ACHN (cell line): ENCODE measurements at regions not wholly inside any gene's neighbourhood (a gene's known extent, or its start where the extent isn't known, plus 50 kb on each side); places are given as distances from the start of the nearest gene placed in this dataset.

Experiments used
- DNase-seq: peaks from one replicate; pipeline ENCODE4 v3.0.0-alpha.2; 2015
- in situ Hi-C: cut with HindIII; loops from 2 replicates; pipeline ENCODE4 v1.10.0; 2017; ENCODE audit warnings: low sequenced_read_pairs, low pct_ligation_motif_present, low pct_unique_long_range_greater_than_20kb

DNA sequence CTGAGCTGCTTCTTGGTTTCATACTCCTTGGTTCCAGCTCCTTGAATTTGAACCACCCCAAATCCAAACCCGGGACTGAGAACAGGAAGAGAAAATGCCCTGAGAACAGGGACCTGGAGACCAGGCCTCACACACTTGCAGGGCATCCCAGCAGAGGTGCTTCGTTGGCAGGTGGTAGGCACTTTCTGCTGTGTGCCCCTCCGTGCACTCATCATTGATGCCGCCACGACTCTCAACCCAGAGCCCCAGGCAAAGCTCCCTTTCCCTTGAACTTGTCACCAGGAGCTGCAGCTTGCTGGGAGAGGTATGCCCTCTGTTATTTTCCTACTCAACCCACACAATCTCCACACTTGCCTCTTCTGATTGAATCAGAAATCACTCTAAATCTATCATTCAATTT is 217.8 kb upstream of the IRX1 start:
- DNase-seq, result no peak
- in situ Hi-C loops, result no loop called here

DNA sequence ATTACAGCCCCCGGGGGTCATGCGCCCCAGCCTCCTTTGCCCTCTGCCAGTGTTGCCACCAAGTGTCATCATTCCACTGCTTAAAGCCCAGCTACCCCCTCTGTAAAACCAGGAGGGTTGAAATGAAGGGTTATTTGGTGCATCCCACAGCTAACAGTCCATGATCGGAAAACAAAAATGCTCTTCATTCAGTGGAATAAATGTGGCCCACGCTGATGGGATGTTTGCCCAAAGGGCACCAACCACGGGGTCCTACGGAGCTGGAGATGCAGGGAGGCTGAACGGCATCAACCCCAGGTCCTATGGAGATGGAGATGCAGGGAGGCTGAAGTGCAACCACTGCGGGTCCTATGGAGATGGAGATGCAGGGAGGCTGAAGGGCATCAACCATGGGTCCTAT is 218.5 kb upstream of the IRX1 start:
- DNase-seq, result no peak
- in situ Hi-C loops, result no loop called here

DNA sequence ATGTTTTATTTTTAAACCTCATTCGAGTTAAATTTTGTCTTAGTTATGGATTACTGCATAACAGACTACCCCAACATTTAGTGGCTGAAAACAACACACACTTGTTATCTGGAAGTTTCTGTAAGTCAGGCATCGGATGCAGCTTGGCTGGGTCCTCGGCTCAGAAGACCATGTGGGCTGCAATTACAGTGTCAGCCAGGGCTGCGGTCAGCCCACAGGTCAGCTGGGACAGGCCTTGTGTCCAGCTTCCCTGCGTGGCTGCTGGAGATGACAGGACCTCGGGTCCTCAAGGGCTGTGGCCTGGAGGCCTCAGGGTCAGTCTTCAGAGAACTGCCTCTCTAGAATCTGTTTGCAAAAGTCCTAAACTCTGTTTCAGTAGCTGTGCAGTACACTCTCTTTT is 219.0 kb upstream of the IRX1 start:
- no peak for DNase-seq
- in situ Hi-C loops, result no loop called here

DNA sequence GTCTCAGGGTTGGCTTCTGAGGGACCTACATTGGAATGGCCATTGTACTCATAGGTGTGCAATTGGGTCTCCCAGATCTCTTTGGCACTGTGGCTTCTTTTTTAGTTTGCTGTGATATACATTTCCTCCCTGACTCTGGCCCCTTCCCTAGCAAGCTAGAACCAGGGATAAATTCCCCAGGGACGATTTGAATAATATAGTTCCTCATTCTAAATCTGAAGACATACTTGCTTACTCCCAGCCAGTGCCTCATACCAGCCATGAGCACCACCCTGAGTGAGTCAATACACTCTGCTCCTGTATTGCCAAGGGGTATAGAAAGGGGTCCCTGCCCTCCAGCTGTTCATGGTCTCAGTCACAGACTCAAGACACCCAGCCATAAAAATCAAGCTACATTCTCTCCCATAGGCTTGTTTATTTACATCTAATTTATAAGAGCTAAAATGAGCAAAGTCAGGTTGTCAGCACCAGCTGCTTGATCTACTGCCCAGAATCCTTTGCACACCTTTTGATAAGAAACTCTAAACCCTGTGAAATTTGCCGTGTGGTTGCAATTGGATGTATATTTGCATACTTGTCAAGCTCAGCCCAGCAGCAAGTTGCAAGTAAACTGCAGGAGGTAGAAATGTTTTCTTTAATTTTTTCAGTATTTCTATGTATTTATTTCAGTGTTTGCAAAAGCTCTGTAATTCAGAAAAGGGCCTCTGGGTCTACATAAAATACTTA is 219.9 kb upstream of the IRX1 start:
- in situ Hi-C loops, result no loop called here
- no peak for DNase-seq

DNA sequence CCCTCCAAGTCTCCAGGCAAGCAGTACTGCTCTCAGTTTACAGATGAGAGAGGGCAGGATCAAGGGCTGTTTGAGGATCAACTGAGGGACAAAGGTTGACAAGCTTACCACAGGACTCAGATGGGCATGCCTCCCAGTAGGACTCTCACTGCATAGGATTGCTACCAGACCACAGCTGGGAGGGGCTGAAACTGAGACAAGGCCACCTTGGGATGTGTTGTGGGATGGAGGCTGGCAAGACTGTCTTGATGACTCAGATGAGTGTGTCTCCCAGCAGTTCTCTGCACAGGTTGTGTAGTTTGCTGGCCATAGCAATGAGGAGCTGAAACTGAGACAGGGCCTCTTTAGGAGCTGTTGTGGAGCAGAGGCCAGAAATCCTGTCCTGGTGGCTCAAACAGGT is 222.2 kb upstream of the IRX1 start:
- DNase-seq, result no peak
- in situ Hi-C loops, result no loop called here

DNA sequence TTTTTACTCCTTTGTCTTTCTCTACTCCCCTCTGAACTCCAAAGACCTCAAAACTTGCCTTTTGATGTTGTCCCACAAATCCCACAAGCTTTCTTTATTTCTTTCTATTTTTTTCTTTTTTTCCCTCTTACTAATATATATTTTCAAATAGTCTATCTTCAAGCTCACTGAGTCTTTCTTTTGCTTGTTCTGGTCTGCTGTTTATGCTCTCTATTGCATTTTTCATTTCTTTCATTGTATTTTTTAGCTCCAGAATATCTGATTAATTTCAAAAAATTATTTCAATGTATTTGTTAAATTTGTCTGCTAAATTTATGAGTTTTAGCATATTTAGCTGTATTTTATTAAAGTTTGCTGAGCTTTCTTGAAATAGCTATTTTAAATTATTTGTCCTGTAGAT is 223.3 kb upstream of the IRX1 start:
- in situ Hi-C loops, result no loop called here
- no peak for DNase-seq

DNA sequence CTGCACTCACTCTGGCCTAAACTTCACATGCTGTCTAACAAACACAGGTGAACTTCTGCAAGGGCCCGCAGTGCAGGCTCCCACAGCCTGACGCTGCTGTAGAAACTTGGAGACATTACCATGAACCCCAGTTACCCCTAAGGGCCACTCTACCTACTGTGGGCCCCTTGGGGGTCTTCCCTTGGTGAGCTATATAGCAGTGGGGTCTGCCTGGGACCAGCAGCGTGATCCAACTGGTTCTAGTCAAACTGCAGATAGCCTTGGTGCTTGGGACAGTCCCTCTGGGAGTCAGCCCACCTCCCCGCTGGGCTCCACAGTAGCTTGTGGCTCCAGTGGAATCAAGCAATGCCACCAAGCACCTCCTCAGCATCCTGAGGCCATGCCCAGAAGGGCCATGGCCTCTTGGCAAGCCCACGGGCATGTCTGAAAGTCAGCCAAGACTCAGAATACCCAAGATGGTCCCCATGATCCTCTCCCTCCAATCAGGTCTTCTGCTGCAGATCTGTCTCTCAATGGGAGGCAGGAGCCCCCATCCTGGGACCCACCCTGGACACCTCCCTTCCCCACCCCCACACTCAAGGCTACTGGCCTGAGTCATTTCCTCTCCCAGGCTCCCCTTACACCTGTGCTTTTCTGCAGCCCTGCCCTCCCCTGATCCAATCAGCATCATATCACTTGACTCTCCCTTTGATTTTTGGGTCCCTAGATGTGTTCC is 230.0 kb upstream of the IRX1 start:
- no peak for DNase-seq
- in situ Hi-C loops, result no loop called here

DNA sequence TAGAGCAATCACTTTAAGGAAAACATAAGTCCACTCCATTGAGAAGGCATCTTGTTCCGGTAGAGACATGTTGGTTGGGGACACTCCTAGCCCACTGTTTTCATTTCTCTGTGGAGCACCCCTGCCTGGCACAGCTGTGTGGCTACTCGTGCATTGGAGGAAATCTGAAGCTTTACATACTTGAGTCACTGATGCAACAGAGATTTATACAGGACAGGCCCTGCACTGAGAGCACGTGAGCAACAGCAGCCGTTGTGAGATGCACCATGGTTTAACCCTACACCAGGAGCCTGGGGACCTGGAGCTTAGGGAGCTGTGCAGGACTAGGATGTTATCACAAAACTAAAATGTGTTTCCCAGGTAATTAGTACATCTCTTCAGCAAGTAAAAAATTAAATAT is 230.7 kb upstream of the IRX1 start:
- in situ Hi-C loops, result no loop called here

DNA sequence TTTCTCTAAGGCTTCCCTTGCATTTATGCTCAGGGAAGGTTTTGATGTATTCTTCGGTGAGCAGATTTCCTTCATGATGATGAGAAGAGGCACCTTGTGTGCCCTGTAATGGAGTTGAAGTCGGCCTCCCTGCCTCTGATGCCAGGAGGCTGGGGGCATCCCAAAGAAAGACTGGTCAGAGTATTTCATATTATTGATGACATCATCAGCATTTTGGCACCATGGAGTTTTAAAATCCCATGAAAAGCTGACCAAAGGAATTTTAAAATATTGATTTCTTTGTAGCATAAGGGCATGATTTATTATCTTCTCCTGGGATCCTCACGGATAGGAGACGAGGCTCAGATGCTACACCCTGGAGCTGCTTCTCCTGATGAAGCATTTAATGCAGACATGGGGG is 231.2 kb upstream of the IRX1 start:
- no peak for DNase-seq
- in situ Hi-C loops, result no loop called here

More for the DNA sequence above, 230.7 kb upstream of the IRX1 start:
- no peak for DNase-seq

DNA sequence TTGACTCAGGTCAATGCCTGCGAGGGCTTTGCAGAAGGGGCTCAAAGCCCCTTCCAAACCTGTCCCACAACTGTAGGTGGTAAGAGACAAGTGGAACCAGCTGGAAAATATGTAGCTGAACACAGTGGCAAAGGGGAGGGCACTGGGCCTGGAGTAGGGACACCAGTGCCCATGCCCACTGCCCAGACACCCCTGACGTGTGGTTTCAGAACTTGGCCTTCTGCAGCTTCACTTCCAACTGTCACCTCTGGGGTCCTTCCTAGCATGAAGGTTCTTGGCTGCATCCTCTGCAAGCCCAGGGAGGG is 233.1 kb upstream of the IRX1 start:
- in situ Hi-C loops, result no loop called here
- no peak for DNase-seq

DNA sequence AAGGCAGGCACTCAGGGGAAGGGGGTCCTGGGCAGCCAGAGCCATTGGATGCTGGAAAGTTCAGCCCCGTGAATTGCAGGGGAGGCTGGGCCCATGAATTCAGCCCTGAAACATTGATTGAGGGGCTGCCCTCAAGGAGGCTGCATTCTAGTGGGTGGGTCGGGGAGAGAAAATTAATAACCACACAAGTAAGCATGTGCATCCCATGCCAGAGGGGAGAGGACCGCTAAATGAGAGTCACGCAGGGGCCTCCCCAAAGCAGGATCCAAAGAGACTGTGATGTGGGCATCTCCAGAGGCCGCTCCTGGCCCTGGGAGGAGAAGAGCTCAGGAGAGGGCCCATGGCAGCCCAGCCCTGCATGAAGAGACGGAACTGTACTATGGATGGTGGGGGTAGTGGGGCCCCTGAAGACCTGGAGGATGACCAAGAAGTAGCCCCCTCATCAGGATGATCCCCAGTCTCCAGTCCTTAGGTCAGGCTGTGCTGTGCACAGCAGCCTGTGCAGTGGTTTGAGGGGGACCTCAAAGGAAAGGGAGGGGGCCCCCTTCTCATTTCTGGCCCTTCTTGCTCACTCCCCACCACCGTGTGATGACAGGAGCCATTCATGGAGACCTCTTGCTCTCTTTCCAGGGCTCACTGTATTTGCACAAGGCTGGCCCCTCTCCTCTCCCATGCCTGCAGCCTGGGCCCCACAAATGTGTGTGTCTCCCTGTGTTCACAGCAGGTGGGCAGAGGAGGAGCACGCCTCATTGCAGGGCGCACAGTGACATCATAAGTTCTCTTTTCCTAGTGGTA is 233.6 kb upstream of the IRX1 start:
- no peak for DNase-seq
- in situ Hi-C loops, result no loop called here

DNA sequence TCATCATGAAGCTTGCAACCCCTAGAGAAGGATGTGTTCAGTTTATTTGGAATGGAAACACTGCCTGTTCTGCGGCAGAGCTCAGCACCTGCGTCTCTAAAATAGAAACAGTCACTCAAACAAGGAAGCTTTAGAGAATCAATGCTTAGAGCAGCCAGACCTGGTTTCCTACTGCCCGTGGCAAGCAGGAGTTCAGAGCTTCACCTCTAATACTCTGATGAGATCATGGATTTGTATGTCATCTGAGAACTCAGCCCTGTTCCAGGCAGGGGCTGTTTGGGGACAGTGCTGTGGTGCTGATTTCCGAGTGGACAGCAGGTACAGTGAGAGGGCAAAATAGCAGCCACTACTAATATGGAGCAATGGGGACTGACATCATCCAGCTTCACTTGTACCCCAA is 236.0 kb upstream of the IRX1 start:
- DNase-seq, result no peak
- in situ Hi-C loops, result no loop called here

DNA sequence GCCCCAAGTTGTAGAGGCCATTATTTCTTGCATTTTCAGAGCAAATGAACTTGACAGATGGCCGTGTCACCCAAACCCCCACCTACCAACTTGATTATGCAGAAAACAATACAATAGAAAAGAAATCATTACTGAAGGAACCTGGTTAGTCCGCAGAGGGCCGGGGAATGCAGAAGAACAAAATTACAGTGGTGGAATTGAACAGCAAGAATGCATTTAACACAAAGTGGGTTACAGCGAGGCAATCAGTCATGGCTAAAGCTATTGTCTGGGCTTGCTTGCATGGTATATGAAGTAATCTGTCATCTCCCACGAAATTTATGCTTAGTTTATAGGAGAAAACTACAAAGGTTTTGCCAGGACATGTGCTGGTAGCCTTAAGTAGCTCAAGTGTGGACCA is 238.3 kb upstream of the IRX1 start:
- in situ Hi-C loops, result no loop called here
- DNase-seq, result no peak

DNA sequence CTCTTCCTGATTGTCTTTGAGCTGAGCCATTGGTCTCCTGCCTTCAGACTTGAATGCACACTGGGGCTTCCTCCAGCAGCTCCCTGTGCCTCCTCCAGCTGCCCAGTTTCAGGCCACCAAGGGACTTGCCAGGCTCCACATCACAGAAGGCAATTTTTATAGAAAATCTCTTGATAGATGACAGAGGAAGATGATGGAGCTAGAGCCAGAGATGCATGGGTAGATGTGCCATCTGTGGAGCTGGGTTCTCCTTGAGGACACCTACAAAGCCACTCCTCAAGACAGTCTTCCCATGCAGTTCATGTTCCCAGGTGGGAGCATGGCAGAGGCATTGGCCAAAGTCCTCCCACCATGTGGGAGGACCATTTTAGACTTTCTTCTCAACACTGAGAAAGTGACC is 239.6 kb upstream of the IRX1 start:
- in situ Hi-C loops, result no loop called here

DNA sequence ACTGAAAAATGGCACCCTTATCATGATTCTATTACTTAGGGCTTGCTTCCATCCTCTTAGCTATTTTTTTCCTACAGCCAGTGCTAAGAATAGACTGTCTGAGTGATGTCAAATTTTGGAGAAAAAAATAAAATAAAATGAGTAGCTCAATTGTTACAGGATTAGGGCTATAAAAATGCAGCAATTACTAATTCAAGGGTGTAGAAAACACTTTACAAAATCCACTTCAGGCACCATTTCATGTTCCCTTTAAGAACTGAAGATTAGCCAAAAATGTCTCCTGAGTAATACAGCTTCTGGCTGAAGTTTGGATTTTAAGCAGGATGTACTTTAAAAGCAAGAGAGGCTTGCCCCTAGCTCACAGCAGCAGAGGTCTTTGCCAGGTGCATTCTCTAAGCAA is 240.5 kb upstream of the IRX1 start:
- no peak for DNase-seq
- in situ Hi-C loops, result no loop called here

More for the DNA sequence above, 239.6 kb upstream of the IRX1 start:
- no peak for DNase-seq

DNA sequence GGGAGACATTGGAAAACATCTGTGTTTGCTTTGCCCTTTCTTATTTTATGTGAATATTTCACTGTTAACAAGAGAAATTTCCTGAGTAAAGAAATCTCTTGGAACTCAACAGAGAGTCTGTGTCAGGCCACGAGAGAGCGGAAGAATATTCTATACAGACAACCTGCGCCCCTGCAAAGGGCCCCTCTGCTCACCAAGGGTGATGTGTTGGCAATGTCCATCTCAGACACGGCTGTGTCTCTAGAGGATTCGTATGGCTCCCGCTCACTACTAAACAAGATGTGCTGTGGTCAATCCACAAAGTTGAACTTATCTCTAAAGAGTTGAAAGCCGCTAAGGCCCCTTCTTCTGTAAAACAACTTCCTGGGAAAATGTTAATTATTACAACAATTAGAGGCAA is 241.0 kb upstream of the IRX1 start:
- DNase-seq, result no peak
- in situ Hi-C loops, result no loop called here

DNA sequence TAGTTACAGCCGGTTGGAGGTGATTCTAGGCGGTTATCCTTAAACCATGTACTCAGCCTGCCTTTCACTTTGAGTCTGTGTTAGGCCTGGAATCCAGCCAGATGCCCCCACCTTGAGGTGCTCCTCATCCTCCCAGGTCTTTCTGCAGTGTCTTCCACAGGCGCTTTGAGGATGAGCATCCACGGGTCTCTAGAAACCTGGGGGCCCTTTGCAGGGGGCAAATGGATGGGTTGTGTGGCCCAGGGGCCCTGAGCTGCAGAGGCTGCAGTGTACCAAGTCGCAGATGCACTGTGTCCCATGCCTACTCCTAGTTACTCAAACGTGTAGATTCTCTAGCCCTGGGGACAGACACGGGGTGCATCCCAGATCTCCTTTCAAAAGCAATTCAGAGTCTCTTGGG is 242.1 kb upstream of the IRX1 start:
- DNase-seq, result no peak

DNA sequence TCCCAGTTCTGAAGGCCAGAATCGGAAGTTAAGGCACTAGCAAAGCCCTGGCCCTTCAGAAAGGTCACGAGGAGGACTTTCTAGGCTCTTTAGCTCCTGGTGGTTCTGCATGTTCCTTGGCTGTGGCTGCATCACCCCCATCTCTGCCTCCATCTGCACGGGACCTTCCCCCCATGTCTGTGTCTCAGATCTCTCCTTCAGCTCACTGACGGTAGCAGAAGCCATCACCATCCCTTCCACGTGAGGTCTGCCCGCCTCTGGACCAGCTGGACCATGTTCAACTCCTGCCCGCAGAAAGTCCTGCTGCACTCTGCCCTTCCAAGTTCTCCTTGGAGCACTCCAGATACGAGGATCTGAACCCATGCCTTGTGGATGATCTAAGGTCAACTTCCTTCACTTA is 242.9 kb upstream of the IRX1 start:
- in situ Hi-C loops, result no loop called here
- DNase-seq, result no peak

More for the DNA sequence above, 242.1 kb upstream of the IRX1 start:
- in situ Hi-C loops, result no loop called here

DNA sequence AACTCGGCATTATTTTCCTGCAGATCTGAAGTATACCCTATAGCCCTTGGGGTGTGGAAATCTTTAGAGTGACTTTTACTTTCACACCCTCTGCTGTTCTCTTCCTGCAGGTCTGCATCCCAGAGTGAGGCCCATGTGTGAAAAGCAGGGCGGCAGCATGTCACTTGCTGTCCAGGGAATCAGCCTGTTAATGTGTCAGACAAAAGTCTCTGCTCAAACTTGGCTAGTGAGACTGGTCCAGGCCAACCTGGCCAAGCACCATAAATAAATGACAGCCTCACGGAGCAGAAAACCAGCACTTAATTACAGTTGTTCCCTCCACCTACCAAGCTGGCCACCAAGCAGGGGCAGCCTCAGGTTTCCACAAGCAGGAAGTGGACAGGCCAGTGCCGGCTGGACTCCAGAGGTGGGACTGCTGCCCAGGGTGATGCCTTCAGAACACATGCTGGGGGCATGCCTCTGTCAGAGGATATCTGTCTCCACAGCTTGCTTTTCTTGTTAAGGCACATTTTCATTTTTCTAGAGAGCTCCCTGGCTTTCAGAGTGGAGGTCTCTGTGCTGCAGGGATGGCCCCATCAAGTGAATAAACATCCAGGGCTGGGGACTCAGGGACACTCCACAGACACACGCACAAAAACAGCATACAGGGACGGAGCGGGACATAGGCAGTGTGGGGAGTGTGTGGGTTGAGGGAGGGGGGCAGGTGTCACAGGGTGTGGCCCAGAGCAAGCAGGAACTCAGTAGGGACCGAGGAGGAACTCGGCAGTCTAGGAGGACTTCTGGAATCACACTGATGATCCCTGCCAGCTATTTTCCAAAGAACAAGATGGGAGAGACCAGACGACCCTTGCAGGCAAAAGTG is 243.8 kb upstream of the IRX1 start:
- DNase-seq, result no peak
- in situ Hi-C loops, result no loop called here
